ENCODE measurements at regions not wholly inside any gene's neighbourhood (a gene's known extent, or its start where the extent isn't known, plus 50 kb on each side); places are given as distances from the start of the nearest gene placed in this dataset.

DNA sequence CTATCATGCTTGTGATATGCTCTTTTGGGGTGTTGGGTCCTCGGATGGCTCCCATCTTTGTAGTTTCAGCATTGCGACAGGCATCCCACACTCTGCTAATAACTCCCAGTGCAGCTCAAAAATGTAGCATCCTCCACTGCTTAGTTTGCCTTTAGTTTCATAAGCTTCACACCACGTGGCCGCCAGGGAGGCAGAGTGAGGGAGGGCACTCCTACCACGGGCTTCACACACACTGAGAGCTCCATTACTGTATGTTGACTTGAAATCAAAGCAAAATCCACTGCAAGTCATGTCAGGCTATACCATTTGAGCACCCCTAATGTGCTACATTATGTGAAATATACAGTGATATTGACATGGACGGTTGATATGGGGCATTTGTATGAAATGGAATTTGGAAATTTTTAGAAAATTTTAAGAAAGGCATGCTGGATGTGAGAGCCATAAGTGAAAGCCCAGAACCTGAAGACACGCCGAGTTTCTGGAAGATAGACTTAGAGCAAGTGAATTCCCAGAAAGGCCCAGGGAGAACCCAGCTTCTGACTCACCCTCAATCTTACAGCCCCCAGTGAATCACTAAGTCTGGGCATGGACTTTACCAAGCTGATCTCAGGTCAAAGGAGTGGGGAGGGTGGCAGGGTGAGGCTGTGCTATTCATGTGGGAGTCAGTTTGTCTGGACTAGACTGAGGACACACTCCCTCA, 94.1 kb downstream of the HSPH1 start:
- no peak overlapping the region for H3K4me3 ChIP-seq (replicated peaks; ENCODE audit: low read depth, low read length)
- peak; percentile 46 for DNase-seq (ENCODE audit: low read depth)
- TF ChIP-seq, protein P1, sequence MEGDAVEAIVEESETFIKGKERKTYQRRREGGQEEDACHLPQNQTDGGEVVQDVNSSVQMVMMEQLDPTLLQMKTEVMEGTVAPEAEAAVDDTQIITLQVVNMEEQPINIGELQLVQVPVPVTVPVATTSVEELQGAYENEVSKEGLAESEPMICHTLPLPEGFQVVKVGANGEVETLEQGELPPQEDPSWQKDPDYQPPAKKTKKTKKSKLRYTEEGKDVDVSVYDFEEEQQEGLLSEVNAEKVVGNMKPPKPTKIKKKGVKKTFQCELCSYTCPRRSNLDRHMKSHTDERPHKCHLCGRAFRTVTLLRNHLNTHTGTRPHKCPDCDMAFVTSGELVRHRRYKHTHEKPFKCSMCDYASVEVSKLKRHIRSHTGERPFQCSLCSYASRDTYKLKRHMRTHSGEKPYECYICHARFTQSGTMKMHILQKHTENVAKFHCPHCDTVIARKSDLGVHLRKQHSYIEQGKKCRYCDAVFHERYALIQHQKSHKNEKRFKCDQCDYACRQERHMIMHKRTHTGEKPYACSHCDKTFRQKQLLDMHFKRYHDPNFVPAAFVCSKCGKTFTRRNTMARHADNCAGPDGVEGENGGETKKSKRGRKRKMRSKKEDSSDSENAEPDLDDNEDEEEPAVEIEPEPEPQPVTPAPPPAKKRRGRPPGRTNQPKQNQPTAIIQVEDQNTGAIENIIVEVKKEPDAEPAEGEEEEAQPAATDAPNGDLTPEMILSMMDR (IDR thresholded peaks at IDR 0.05; ENCODE audit: low read length, missing control alignments): no peak

DNA sequence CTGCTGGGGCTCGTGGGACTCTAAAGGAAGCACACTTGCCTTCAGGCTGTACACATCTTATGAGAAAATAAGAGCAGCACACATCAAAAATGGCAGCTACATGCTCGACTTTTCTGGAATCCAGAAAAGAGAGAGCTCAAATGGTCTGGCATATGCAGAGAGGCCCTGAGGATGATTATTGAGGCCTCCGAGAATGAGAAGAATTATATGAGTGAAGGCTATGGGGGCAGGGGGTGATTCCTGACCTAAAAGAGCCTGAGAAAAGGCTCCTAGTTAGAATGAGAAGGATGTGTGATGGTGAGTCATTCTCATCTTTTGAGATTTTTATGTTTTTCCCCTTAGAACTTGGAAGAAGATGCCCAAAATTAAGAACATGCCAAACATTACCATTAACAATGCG, 97.1 kb downstream of the HSPH1 start:
- TF ChIP-seq, protein P1 (IDR thresholded peaks at IDR 0.05; ENCODE audit: low read length, missing control alignments): no peak
- H3K4me3 ChIP-seq (replicated peaks; ENCODE audit: low read depth, low read length): no peak overlapping the region
- no peak for DNase-seq (ENCODE audit: low read depth)

DNA sequence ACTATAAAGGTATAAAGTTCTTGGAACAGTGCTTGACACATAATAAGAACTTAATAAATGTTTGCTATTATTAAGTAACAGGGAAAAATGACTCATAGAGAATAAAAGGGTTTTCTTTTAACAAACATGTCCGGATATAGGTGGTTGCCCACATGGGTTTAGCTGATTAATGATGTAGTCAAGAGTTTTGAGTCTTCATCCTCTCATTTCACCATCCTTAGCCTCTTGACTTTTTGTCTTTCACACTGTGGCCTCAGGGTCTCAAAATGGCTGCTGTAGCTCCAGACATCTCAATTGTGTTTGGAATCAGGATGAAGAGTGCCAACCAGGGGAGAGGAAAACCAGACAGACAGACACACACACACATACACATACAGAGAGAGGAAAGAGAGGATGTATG, 97.9 kb downstream of the HSPH1 start:
- H3K4me3 ChIP-seq (replicated peaks; ENCODE audit: low read depth, low read length): no peak overlapping the region
- TF ChIP-seq, protein P1 (IDR thresholded peaks at IDR 0.05; ENCODE audit: low read length, missing control alignments): no peak
- no peak for DNase-seq (ENCODE audit: low read depth)

GRCh38 chr13:31060655-31061054, 101.0 kb downstream of the HSPH1 start:
- H3K4me3 ChIP-seq (replicated peaks; ENCODE audit: low read depth, low read length): no peak overlapping the region
- TF ChIP-seq, protein P1 (IDR thresholded peaks at IDR 0.05; ENCODE audit: low read length, missing control alignments): no peak
- no peak for DNase-seq (ENCODE audit: low read depth)

GRCh38 chr13:31060220-31060619, 101.5 kb downstream of the HSPH1 start:
- no peak overlapping the region for H3K4me3 ChIP-seq (replicated peaks; ENCODE audit: low read depth, low read length)
- TF ChIP-seq, protein P1 (IDR thresholded peaks at IDR 0.05; ENCODE audit: low read length, missing control alignments): no peak
- DNase-seq (ENCODE audit: low read depth): no peak

GRCh38 chr13:31057403-31058033, 104.2 kb downstream of the HSPH1 start:
- TF ChIP-seq, protein P1 (IDR thresholded peaks at IDR 0.05; ENCODE audit: low read length, missing control alignments): no peak
- no peak for DNase-seq (ENCODE audit: low read depth)
- H3K4me3 ChIP-seq (replicated peaks; ENCODE audit: low read depth, low read length): no peak overlapping the region
